SU-DHL-6 (cell line): ENCODE measurements at regions not wholly inside any gene's neighbourhood (a gene's known extent, or its start where the extent isn't known, plus 50 kb on each side); places are given as distances from the start of the nearest gene placed in this dataset.

Source experiments
- H2AFZ ChIP-seq: fragments of 200-600 bp; sonication (generic); 2 replicates; pipeline ENCODE4 v1.6.1; 2014; ENCODE audit warnings: low read depth, mild to moderate bottlenecking, moderate library complexity, mixed read lengths, antibody characterized with exemption, low read length; ENCODE audit not compliant: severe bottlenecking
- H3F3A ChIP-seq: fragments of 200-600 bp; shearing (Covaris generic); 2 replicates; pipeline ENCODE4 v1.6.0; 2016; ENCODE audit warnings: antibody characterized with exemption, mild to moderate bottlenecking; ENCODE audit not compliant: insufficient read depth
- H3K27ac ChIP-seq: fragments of 200-600 bp; sonication (generic); 2 replicates; pipeline ENCODE4 v1.5.1; 2016; ENCODE audit warnings: low read depth, mild to moderate bottlenecking, low read length, moderate library complexity, mixed read lengths
- H3K27me3 ChIP-seq: fragments of 200-600 bp; sonication (generic), shearing (Covaris generic); 2 replicates; pipeline ENCODE4 v1.6.0; 2014; ENCODE audit warnings: mild to moderate bottlenecking, low read length
- H3K36me3 ChIP-seq: fragments of 200-600 bp; sonication (generic); 2 replicates; pipeline ENCODE4 v1.6.1; 2014; ENCODE audit warnings: mild to moderate bottlenecking, low read length, mixed read lengths
- H3K4me2 ChIP-seq: fragments of 300-600, 200-600 bp; shearing (Covaris generic), sonication (generic); 2 replicates; pipeline ENCODE4 v1.6.0; 2014; ENCODE audit warnings: low read length, low read depth, mild to moderate bottlenecking; ENCODE audit not compliant: poor library complexity, severe bottlenecking
- H3K4me3 ChIP-seq: fragments of 200-600 bp; sonication (generic); 2 replicates; pipeline ENCODE4 v1.5.1; 2014; ENCODE audit warnings: antibody characterized with exemption, low read length, mild to moderate bottlenecking, mixed read lengths; ENCODE audit not compliant: insufficient read depth, poor library complexity, severe bottlenecking
- H3K79me2 ChIP-seq: fragments of 200-600 bp; sonication (generic); 2 replicates; pipeline ENCODE4 v1.6.1; 2014; ENCODE audit warnings: mild to moderate bottlenecking, low read length, moderate library complexity; ENCODE audit not compliant: insufficient read depth
- H3K9ac ChIP-seq: fragments of 200-600 bp; sonication (generic); 2 replicates; pipeline ENCODE4 v1.7.0; 2014; ENCODE audit warnings: mild to moderate bottlenecking, low read length
- H3K9me2 ChIP-seq: fragments of 200-600 bp; sonication (generic); replicated peaks from 2 replicates; pipeline ENCODE4 v1.6.1; 2014; ENCODE audit warnings: low read length; ENCODE audit not compliant: insufficient read depth
- H3K9me3 ChIP-seq: fragments of 200-600 bp; sonication (generic); 2 replicates; pipeline ENCODE4 v1.6.1; 2014; ENCODE audit warnings: low read length, mixed read lengths; ENCODE audit not compliant: insufficient read depth
- H4K20me1 ChIP-seq: fragments of 200-600 bp; sonication (generic); 2 replicates; pipeline ENCODE4 v1.6.1; 2014; ENCODE audit warnings: low read depth, mild to moderate bottlenecking, antibody characterized with exemption, low read length, moderate library complexity, mixed read lengths
- EZH2phosphoT487 ChIP-seq: fragments of 200-600 bp; sonication (generic), shearing (Covaris generic); conservative IDR thresholded peaks from 2 replicates; pipeline ENCODE4 v1.6.1; 2018; ENCODE audit warnings: mild to moderate bottlenecking, antibody characterized with exemption, low read length, moderate library complexity, mixed read lengths
- TF ChIP-seq, protein P1 (sequence below): fragments of 200-600 bp; sonication (generic); IDR thresholded peaks from one replicate; pipeline ENCODE4 v1.5.1; 2017; ENCODE audit warnings: antibody characterized with exemption, mild to moderate bottlenecking, low read length, moderate library complexity; ENCODE audit not compliant: insufficient read depth, poor library complexity, severe bottlenecking

DNA sequence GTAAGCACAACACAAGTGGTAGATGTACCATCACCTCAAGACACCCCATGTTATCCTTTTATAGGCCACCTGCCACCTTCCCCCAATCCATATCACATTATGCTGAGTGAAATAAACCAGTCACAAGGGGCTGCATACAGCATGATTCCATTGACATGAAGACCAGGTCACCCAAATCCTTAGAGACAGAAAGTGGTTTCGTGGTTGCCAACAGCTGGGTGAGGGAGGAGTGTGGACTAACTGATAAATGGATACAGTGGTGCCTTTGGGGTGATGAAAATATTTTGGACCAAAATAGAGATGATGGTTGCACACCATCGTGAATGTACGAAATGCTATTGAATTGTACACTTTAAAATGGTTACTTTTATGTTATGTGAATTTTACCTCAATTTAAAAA is 65.7 kb upstream of the DMD start:
- no peak overlapping the region for H3K9ac ChIP-seq
- H3F3A ChIP-seq: no peaks in the 10 kb centered on the region
- H3K9me2 ChIP-seq: no peaks in the 10 kb centered on the region
- H4K20me1 ChIP-seq: no peaks in the 10 kb centered on the region
- TF ChIP-seq, protein P1, sequence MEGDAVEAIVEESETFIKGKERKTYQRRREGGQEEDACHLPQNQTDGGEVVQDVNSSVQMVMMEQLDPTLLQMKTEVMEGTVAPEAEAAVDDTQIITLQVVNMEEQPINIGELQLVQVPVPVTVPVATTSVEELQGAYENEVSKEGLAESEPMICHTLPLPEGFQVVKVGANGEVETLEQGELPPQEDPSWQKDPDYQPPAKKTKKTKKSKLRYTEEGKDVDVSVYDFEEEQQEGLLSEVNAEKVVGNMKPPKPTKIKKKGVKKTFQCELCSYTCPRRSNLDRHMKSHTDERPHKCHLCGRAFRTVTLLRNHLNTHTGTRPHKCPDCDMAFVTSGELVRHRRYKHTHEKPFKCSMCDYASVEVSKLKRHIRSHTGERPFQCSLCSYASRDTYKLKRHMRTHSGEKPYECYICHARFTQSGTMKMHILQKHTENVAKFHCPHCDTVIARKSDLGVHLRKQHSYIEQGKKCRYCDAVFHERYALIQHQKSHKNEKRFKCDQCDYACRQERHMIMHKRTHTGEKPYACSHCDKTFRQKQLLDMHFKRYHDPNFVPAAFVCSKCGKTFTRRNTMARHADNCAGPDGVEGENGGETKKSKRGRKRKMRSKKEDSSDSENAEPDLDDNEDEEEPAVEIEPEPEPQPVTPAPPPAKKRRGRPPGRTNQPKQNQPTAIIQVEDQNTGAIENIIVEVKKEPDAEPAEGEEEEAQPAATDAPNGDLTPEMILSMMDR: no peak
- no peak for TF ChIP-seq EZH2phosphoT487
- H3K36me3 ChIP-seq: no peaks in the 10 kb centered on the region
- H3K4me3 ChIP-seq: no peak overlapping the region
- H3K27ac ChIP-seq: no peak overlapping the region
- no peaks in the 10 kb centered on the region for H3K27me3 ChIP-seq
- no peaks in the 10 kb centered on the region for H3K79me2 ChIP-seq
- H3K4me2 ChIP-seq: no peak overlapping the region
- H3K9me3 ChIP-seq: no peaks in the 10 kb centered on the region
- H2AFZ ChIP-seq: no peak overlapping the region

GRCh38 chrX:33273535-33273934 is 62.2 kb upstream of the DMD start:
- Histone ChIP-seq H3F3A (no peaks in the 10 kb centered on the region), H3K9me2 (no peaks in the 10 kb centered on the region), H2AFZ (no peak overlapping the region), H3K36me3 (no peaks in the 10 kb centered on the region), H3K4me3 (no peak overlapping the region), H3K9me3 (no peaks in the 10 kb centered on the region), H3K27me3 (no peaks in the 10 kb centered on the region), H3K9ac (no peak overlapping the region), H3K4me2 (no peak overlapping the region), H3K27ac (no peak overlapping the region), H3K79me2 (no peaks in the 10 kb centered on the region), H4K20me1 (no peaks in the 10 kb centered on the region)
- TF ChIP-seq EZH2phosphoT487: no peak
- TF ChIP-seq, protein P1: no peak

GRCh38 chrX:33272986-33273385 is 61.6 kb upstream of the DMD start:
- no peaks in the 10 kb centered on the region for H3K9me2 ChIP-seq
- no peaks in the 10 kb centered on the region for H3F3A ChIP-seq
- H3K4me2 ChIP-seq: no peak overlapping the region
- no peaks in the 10 kb centered on the region for H4K20me1 ChIP-seq
- TF ChIP-seq, protein P1: no peak
- no peak for TF ChIP-seq EZH2phosphoT487
- H3K36me3 ChIP-seq: no peaks in the 10 kb centered on the region
- H3K27me3 ChIP-seq: no peaks in the 10 kb centered on the region
- H3K9me3 ChIP-seq: no peaks in the 10 kb centered on the region
- H3K79me2 ChIP-seq: no peaks in the 10 kb centered on the region
- H2AFZ ChIP-seq: no peak overlapping the region
- no peak overlapping the region for H3K4me3 ChIP-seq
- no peak overlapping the region for H3K9ac ChIP-seq
- no peak overlapping the region for H3K27ac ChIP-seq
